Occipital lobe (tissue), 1 donor: ENCODE measurements at regions not wholly inside any gene's neighbourhood (a gene's known extent, or its start where the extent isn't known, plus 50 kb on each side); places are given as distances from the start of the nearest gene placed in this dataset.

Source experiments
- DNase-seq: peaks from one replicate; lab custom pipeline; 2025; lab: John Stamatoyannopoulos, UW

GRCh38 chr13:22053053-22053452 lies 382.2 kb downstream of the FGF9 start:
- DNase-seq, result no peak

DNA sequence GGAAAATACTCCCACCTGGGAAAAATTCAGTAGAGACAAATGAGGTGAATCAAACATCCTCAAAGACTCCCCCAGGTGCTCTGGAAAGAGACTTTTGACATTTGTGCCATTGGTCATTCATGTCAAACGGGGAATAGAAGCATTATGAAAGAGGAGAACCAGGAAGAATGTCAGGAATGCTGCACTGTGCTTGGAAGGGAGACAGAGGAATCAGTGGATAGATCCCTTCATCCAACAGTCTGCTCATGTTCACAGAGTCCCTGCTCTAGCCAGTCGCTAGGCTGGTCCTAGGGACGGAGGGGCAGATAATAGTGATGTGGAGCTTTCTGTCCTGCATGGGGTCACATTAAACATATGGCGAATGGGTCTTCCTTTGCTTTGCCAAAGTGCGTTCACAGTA lies 384.4 kb downstream of the FGF9 start:
- DNase-seq, result no peak

GRCh38 chr13:22060187-22060586 lies 389.3 kb downstream of the FGF9 start:
- DNase-seq, result no peak

- DNase-seq, result peak; percentile 26
These were observed 390.5 kb downstream of the FGF9 start for GRCh38 chr13:22061371-22061805.

GRCh38 chr13:22061806-22062391 lies 391.0 kb downstream of the FGF9 start:
- no peak for DNase-seq

GRCh38 chr13:22062478-22063205 lies 391.8 kb downstream of the FGF9 start:
- no peak for DNase-seq

DNA sequence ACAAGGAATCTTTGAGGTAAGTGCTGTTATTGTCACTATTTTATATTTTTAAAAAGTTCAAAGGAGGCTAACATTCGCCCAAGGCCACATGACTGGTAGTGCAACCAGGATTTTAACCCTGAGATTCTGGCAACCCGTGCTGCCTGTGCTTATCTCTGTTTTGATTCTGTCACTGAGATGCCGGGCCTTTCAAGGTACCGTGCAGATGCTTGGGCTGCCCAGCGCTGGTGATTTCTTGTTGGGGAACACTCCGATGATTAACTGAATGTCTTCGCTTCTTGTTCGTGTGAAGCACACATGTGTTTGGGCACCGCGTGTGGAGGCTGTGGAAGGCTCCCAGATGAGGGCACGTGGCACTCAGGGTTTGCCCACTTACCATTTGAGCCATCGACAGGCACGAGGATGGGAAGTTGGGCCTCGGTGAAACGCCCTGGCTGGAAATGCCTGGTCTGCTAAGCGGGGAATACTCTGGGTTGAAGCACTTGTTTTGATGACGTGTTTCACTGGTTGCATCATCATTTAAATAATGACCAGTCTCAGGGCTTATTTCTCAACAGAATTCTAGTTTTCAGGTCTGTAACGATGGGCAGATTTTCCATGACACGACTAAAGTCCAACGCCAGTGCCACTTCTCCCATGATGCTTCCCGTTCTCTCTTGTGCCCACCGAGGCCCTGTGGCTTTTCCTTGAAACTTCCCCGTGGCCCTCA lies 392.7 kb downstream of the FGF9 start:
- DNase-seq, result no peak

DNA sequence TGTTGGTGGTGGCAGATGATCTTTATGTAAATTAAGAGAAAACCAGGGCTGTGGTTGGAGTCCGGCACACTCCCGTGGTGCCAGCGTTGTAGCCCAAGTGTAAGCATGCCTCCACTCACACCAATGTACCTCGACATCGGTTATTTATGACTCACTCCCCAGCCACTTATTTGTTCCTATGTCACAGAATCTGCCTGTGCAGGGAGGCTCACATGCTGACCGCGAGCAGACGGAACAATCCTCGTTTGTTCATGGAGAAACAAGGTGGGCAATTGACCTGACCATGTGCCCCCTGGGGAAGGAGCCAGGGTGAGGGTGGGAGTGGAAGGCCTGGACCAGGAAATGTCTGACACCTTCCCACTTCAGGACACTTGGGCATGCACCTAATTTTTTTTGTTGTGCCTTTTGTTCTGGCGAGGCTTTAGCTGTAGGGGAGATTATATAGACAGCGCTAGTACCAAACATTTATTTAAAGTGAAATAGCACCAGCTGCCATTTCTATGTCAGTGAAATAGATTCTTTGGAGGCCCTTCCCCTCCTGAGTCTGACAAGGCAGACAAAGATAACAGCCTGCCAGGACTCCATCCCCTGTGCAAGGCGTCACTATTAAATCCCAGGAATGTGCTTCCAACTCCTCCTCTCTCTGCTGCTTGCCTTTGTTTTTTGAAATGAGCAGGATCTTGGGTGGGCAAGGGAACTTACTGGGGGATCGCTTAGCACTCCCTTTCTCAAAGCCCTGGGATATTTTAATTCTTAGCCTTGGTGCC lies 394.2 kb downstream of the FGF9 start:
- no peak for DNase-seq

DNA sequence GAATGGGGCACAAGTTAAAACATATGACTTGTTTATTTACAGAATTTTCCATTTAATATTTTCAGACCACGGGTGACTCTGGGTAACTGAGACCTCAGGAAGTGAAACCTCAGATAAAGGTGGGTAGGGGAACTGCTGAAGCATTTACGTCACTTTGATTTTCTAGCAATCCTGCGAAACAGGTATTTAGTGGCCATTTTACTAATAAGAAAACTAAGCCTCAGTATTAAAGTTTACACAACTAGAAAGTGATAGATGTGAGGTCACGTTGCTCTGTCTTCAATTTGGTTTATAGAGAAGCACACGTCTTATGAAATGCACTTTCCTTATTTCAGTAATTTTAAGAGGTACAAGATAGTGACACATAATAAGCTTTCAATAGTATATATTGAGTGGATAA lies 402.8 kb downstream of the FGF9 start:
- no peak for DNase-seq

- DNase-seq, result no peak
These were observed 403.5 kb downstream of the FGF9 start for GRCh38 chr13:22074403-22074802.

DNA sequence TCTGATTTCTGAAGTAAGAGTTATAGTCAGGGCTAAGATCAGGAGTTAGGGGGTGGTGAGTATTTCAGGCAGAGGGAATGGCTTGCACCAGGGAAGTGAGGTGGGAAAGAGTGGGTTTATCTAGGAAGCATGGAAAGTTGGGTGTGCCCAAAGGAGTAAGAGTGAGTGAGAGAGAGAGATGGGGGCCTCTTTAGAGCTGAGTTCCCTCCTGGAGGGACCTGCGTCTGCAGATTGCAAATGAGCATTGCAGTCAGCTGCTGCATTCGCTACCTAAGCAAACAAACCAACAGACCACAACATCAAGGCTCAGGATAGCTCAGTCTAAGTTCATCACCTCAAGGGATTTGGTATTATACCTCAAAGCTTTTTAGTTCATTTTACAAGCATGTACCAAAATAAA lies 405.8 kb downstream of the FGF9 start:
- no peak for DNase-seq

DNA sequence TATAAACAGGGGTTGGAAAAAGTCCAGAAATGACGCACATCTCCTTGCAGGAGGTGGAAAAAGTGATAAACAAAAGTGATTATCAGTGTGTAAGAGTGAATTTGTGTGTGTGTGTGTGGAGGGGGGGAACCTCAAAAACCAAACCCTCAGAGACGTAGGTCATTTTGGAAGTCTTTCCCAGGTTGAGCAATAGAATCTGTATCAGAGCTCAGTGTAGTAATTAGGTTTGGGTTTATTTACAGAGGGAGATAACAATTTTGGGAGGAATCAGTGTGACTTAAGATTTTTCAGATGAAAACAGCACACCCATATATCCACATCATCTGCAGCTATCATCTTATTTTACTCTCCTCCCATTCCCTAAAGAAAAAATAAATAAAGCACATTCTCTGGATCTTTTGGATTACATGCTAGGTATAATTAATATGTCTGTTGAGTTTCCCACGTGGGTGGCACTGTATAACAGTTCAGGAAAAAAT lies 406.4 kb downstream of the FGF9 start:
- no peak for DNase-seq

DNA sequence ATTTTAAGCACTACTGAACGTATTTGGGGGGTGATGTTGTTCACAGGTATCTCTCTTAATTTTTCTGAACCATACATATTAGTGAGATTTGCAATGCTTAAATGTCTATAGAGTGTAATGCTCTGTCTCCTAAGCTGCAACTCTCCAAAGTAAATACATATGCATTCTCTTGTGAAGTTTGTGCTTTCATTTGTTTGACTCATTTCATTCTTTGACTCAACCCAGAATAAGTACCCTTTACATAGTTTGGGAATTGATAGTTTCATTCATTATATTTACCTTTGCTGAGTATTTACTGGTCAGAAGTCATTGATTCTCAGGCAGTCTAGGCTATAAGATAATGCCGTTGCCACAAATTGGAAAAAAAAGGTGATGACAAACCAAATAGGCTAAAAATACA lies 406.9 kb downstream of the FGF9 start:
- no peak for DNase-seq

DNA sequence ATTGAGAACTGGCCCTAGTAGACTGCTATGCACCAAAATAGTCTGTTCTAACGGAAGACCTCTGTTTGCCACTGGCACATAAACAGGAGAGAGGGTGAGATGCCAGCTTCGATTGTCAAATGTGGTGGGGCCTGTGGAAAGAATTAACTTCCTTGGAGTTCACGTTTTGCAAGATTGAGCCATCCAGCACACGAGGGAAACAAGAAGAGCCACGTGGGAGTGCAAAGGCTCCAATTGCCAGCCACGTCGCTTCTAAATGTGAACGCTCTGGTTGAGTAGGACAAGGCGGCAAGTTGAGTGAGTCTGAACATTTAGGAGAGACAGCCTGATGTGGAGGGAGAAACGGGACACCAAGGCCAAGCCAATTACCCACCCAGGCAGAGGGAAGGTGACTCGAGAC lies 409.1 kb downstream of the FGF9 start:
- no peak for DNase-seq

- DNase-seq, result no peak
These were observed 410.0 kb downstream of the FGF9 start for GRCh38 chr13:22080832-22081231.

GRCh38 chr13:22081430-22081829 lies 410.6 kb downstream of the FGF9 start:
- DNase-seq, result no peak

DNA sequence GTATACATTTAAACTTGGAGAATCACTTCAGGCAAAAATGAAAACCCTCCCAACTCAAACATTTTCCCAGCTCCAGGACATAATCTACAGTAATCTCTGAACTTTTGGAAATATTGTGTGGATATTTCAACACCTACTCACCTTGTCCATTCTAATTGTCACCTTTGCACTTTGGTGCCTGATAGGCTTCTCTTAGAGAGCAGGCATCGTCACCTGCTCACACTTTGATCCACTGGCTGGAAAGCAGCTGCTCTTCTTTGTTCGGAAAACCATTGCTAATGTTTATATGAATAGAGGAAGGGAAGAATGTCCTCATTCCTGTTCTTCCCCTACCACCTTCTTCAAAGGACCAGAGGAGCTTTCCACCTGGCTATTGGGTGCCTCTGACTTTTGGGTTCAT lies 411.2 kb downstream of the FGF9 start:
- DNase-seq, result no peak

DNA sequence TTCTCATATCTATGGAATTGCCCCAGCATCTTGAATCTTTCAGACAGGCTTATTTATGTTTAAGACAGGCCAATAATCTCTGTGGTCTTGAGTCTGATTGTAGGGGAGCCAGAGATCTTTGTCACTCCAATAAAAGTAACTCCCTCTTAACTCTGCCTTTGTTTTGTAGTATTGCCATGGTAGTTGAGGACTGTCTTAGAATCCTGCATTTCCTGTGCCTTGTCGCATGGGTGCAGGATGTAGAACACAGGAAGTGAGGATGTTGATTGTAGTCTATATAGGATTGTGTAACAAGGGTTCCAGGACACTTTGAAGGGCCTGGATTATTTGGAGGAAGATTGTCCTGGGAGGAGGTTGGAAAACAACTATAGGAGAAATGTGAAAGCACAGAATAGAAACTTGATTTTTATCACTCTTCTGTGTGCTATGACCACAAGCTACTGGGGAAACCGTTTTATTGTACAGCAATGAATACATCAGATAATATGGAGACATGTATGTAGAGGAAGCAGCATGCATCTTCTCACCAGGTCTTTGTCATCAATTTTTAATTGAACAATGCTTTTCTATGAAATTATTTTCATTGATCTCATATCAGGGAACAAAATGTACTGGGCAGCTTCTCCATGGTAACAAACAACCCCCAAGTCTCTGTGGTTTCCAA lies 411.7 kb downstream of the FGF9 start:
- no peak for DNase-seq

- no peak for DNase-seq
These were observed 414.1 kb downstream of the FGF9 start for GRCh38 chr13:22085001-22085400.

- no peak for DNase-seq
These were observed 415.9 kb downstream of the FGF9 start for GRCh38 chr13:22086597-22087330.

DNA sequence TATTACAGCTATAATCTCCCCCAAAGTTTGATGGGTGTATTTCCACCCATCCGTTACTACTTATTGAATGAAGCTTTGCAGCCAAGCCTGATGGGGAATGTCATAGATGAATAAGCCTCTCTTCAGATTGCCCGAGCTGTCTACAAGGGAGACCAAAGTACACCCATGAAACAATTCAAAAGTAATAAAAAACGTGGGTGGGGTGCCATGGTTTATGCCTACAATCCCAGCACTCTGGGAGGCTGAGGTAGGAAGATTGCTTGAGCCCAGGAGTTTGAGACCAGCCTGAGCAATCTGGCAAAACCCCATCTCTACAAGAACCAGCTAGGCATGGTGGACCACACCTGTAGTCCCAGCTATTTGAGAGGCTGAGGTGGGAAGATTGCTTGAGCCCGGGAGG lies 419.2 kb downstream of the FGF9 start:
- no peak for DNase-seq
